HepG2 (cell line): ENCODE measurements at regions not wholly inside any gene's neighbourhood (a gene's known extent, or its start where the extent isn't known, plus 50 kb on each side); places are given as distances from the start of the nearest gene placed in this dataset.

Experiments used
- ATAC-seq: fragments of 200-7000 bp; cut with Tn5 transposase; 3 replicates; pipeline ENCODE4 v1.9.1; 2020; ENCODE audit warnings: mild to moderate bottlenecking, moderate library complexity
- BruUV-seq: library from RNA; stranded (reverse); fragments of 400-500 nt; replicated peaks from 2 replicates; lab custom pipeline; 2021; lab: Mats Ljungman, UMichigan
- CTCF ChIA-PET: fragments of 300-600 bp; formaldehyde crosslinking; extraction: SDS; loops from one replicate; lab custom pipeline; 2021; ENCODE audit warnings: low total read pairs, inconsistent platforms, low intra/inter-chr PET ratio; lab: Yijun Ruan, JAX
- POLR2A ChIA-PET: fragments of 350-600 bp; sonication (Branson Sonifier 250); formaldehyde crosslinking; loops from one replicate; lab custom pipeline; 2020; ENCODE audit warnings: antibody characterized with exemption, inconsistent platforms; lab: Yijun Ruan, JAX
- DNase-seq: peaks from one replicate; pipeline ENCODE4 v3.0.0-alpha.2; 2015; ENCODE audit warnings: low spot score
- FAIRE-seq: peaks from 3 replicates; lab custom pipeline; 2011; peaks lifted over from hg19 to GRCh38; lab: Jason Lieb, UNC
- H2AFZ ChIP-seq: one replicate; pipeline ENCODE4 v1.6.1; 2011; ENCODE audit warnings: low read length, inconsistent platforms
- H3K27ac ChIP-seq: fragments of 300-600 bp; 3 replicates; pipeline ENCODE4 v1.8.0; 2011; ENCODE audit warnings: mixed run types, mild to moderate bottlenecking, mixed read lengths, low read length, inconsistent platforms; ENCODE audit not compliant: insufficient read depth; ENCODE audit errors: extremely low read length
- H3K27me3 ChIP-seq, 2 experiments: fragments of 200-600 bp in 1 of 2; 2 replicates in 1 of 2; 3 replicates in 1 of 2; pipeline versions ENCODE4 v1.6.0 to v1.8.0; 2011; ENCODE audit warnings: low read length in 2 of 2, mild to moderate bottlenecking in 2 of 2, moderate library complexity in 2 of 2, inconsistent platforms in 1 of 2; ENCODE audit not compliant: insufficient read depth in 2 of 2, control insufficient read depth in 1 of 2
- H3K36me3 ChIP-seq, 2 experiments: fragments of 200-600 bp in 1 of 2; replicated peaks in 1 of 2; 2 replicates in 1 of 2; 3 replicates in 1 of 2; pipeline versions ENCODE4 v1.5.1 to v1.8.0; 2011; ENCODE audit warnings: low read length in 2 of 2, inconsistent platforms in 1 of 2; ENCODE audit not compliant: insufficient read depth in 2 of 2, control insufficient read depth in 1 of 2
- H3K4me1 ChIP-seq: 2 replicates; pipeline ENCODE4 v1.5.1; 2012; ENCODE audit warnings: low read length, inconsistent platforms; ENCODE audit not compliant: insufficient read depth
- H3K4me2 ChIP-seq: 2 replicates; pipeline ENCODE4 v1.6.0; 2011; ENCODE audit warnings: low read depth, low read length, inconsistent platforms
- H3K4me3 ChIP-seq, 3 experiments: fragments of 200-600 bp in 1 of 3; sonication (generic), shearing (Covaris generic) in 1 of 3; replicated peaks in 1 of 3; 2 replicates each; pipeline ENCODE4 v1.5.1; 2011 to 2016; ENCODE audit warnings: low read length in 3 of 3, inconsistent platforms in 2 of 3, low read depth in 2 of 3, mild to moderate bottlenecking in 2 of 3, control low read depth in 1 of 3, mixed read lengths in 1 of 3; ENCODE audit not compliant: insufficient read depth in 1 of 3
- H3K79me2 ChIP-seq: one replicate; pipeline ENCODE4 v1.6.1; 2011; ENCODE audit warnings: low read length, inconsistent platforms; ENCODE audit not compliant: insufficient read depth
- H3K9ac ChIP-seq: 2 replicates; pipeline ENCODE4 v1.6.0; 2011; ENCODE audit warnings: mild to moderate bottlenecking, low read depth, low read length, inconsistent platforms; ENCODE audit not compliant: insufficient read depth
- H3K9me3 ChIP-seq: 2 replicates; pipeline ENCODE4 v1.5.1; 2012; ENCODE audit warnings: mild to moderate bottlenecking, low read length
- H4K20me1 ChIP-seq: 2 replicates; pipeline ENCODE4 v1.6.0; 2011; ENCODE audit warnings: inconsistent platforms, mild to moderate bottlenecking, low read length, moderate library complexity; ENCODE audit not compliant: insufficient read depth
- DPF2 ChIP-seq: sonication (generic); formaldehyde crosslinking; IDR thresholded peaks from 2 replicates; pipeline ENCODE4 v1.4.0; 2020; ENCODE audit warnings: mild to moderate bottlenecking, low read depth, missing genetic modification reagents, borderline replicate concordance
- MAFF ChIP-seq: IDR thresholded peaks from 2 replicates; pipeline ENCODE4 v1.6.1; 2011; ENCODE audit warnings: low read depth, low read length, improper control_type of control experiment
- MAFK ChIP-seq, 2 experiments: IDR thresholded peaks in 1 of 2; conservative IDR thresholded peaks in 1 of 2; 2 replicates each; pipeline ENCODE4 v1.6.1; 2011; ENCODE audit warnings: improper control_type of control experiment in 2 of 2, low read length in 2 of 2
- PTBP1 ChIP-seq: fragments of 200-400 bp; formaldehyde crosslinking; IDR thresholded peaks from 2 replicates; pipeline ENCODE4 v1.6.1; 2018; ENCODE audit warnings: low read length, low read depth; ENCODE audit not compliant: poor library complexity, severe bottlenecking
- RAD51 ChIP-seq: fragments of 450-650 bp; IDR thresholded peaks from 2 replicates; pipeline ENCODE4 v1.6.1; 2016; ENCODE audit warnings: borderline replicate concordance
- ZNF256 ChIP-seq: sonication (generic); formaldehyde crosslinking; conservative IDR thresholded peaks from 2 replicates; pipeline ENCODE4 v1.4.0; 2020; ENCODE audit warnings: missing genetic modification reagents
- ZNF354B ChIP-seq: sonication (generic); formaldehyde crosslinking; IDR thresholded peaks from 2 replicates; pipeline ENCODE4 v1.8.0; 2022; ENCODE audit warnings: mild to moderate bottlenecking, missing genetic modification reagents
- ZNF558 ChIP-seq: sonication (generic); formaldehyde crosslinking; IDR thresholded peaks from 2 replicates; pipeline ENCODE4 v1.9.0; 2022; ENCODE audit warnings: mild to moderate bottlenecking, missing genetic modification reagents, borderline replicate concordance
- ZNF607 ChIP-seq: sonication (generic); formaldehyde crosslinking; IDR thresholded peaks from 2 replicates; pipeline ENCODE4 v1.5.1; 2020; ENCODE audit warnings: missing genetic modification reagents, mild to moderate bottlenecking, borderline replicate concordance
- WGBS: methylation state at CpG from one replicate; pipeline ENCODE4 v1.1.6; 2017; ENCODE audit warnings: low lambda C conversion rate; 5-methylcytosine and 5-hydroxymethylcytosine counted together
- in situ Hi-C: cut with HindIII; loops from 2 replicates; pipeline ENCODE4 v1.10.0; 2017; ENCODE audit warnings: low pct_unique_long_range_greater_than_20kb; ENCODE audit not compliant: extremely low pct_ligation_motif_present
- intact Hi-C: fragments of 100-400 bp; cut with micrococcal nuclease; formaldehyde crosslinking; loops from one replicate; pipeline ENCODE4 v1.10.0; 2022; ENCODE audit not compliant: unreplicated experiment
- TF ChIP-seq, protein P1 (sequence below): sonication (generic); formaldehyde crosslinking; IDR thresholded peaks from 2 replicates; pipeline ENCODE4 v1.5.0; 2020; ENCODE audit warnings: mild to moderate bottlenecking, missing genetic modification reagents, moderate library complexity

DNA sequence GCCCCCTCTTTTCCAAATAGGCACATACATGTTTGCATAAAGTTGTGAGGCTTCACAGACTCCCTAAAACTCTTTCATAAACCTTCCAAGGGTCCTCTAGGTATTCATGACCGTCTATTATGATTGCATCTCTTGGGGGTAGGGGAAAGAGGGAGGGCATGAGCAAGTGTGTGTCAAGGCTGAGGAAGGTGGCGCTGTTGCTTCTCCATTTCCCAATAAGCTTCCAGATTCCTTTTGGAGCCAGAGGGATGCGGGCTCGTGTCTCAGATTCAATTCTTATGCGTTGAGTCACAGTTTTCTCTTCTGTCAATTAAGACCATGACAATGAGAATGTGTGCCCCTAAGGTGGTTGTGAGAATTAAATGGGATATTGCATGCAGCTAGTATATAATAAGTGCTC is 51.0 kb upstream of the CYP2A7 start:
- H3K9ac ChIP-seq = no peak overlapping the region
- intact Hi-C loops = no loop called here
- no peak for TF ChIP-seq RAD51
- TF ChIP-seq, protein P1, sequence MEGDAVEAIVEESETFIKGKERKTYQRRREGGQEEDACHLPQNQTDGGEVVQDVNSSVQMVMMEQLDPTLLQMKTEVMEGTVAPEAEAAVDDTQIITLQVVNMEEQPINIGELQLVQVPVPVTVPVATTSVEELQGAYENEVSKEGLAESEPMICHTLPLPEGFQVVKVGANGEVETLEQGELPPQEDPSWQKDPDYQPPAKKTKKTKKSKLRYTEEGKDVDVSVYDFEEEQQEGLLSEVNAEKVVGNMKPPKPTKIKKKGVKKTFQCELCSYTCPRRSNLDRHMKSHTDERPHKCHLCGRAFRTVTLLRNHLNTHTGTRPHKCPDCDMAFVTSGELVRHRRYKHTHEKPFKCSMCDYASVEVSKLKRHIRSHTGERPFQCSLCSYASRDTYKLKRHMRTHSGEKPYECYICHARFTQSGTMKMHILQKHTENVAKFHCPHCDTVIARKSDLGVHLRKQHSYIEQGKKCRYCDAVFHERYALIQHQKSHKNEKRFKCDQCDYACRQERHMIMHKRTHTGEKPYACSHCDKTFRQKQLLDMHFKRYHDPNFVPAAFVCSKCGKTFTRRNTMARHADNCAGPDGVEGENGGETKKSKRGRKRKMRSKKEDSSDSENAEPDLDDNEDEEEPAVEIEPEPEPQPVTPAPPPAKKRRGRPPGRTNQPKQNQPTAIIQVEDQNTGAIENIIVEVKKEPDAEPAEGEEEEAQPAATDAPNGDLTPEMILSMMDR (CRISPR knock-in tag) = 0 out of 2 replicates have a peak, but pooled peaks have one; percentile 15
- TF ChIP-seq, all 625 proteins: peak for 1
- Histone ChIP-seq H4K20me1 (no peaks in the 10 kb centered on the region), H2AFZ (no peak overlapping the region), H3K27me3 (peaks cover 0 to 33% of the 10 kb centered on the region in 2 experiments; a peak in 3 of 5 replicates), H3K9me3 (no peaks in the 10 kb centered on the region), H3K4me1 (no peaks in the 10 kb centered on the region), H3K36me3 (no peaks in the 10 kb centered on the region), H3K4me2 (no peak overlapping the region), H3K4me3 (no peak overlapping the region), H3K27ac (no peak overlapping the region), H3K79me2 (no peaks in the 10 kb centered on the region)
- 25% methylated on average over 5 of the region's 5 CpGs for WGBS
- ChIA-PET CTCF (no interaction called here), POLR2A (no interaction called here)
- in situ Hi-C loops = no loop called here
- no TSS peak for BruUV-seq
- ATAC-seq = no peak
- DNase-seq = no peak
- peak; percentile 54 for FAIRE-seq

DNA sequence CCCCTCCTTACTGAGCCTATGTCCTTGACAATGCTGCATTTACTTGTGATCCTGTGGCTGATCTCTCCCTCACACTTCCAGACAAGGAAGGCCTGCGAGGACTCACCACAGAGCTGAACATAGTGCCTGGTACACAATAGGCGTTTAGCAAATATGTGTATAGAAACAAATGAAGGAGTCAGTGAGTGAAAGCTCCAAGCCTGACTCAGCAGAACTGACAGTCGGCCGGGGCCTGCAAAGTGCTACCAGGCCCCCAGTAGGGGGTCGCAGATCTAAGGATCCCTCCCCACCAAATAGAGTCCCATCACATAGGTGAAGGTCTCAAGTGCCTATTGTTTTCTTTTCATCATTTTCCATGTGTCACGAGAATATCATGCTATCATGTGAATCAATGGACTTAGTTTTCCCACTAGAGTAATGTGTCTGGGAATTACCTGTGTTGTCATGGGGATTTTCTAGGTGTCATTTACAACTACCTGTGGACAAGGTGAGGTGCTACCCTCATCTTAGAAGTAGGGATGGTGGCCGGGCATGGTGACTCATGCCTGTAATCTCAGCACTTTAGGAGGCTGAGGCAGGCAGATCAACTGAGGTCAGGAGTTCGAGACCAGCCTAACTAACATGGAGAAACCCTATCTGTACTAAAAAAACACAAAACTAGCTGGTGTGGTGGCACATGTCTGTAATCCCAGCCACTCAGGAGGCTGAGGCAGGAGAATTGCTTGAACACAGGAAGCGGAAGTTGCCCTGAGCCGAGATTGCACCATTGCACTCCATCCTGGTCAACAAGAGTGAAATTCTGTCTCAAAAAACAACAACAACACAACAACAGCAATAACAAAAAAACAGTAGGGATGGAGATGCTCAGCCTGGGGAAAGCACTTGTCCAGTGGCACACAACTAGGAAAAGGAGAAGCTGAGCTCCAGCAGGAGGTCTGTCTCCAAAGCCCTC is 50.3 kb upstream of the CYP2A7 start:
- Histone ChIP-seq H3K36me3 (no peaks in the 10 kb centered on the region), H3K9me3 (no peaks in the 10 kb centered on the region), H2AFZ (no peak overlapping the region), H4K20me1 (no peaks in the 10 kb centered on the region), H3K9ac (no peak overlapping the region), H3K27ac (no peak overlapping the region), H3K4me2 (no peak overlapping the region), H3K4me3 (no peak overlapping the region), H3K79me2 (no peaks in the 10 kb centered on the region), H3K27me3 (peaks cover 0 to 30% of the 10 kb centered on the region in 2 experiments; a peak in 3 of 5 replicates), H3K4me1 (no peaks in the 10 kb centered on the region)
- FAIRE-seq (no peak), DNase-seq (no peak), ATAC-seq (no peak)
- intact Hi-C loops = no loop called here
- in situ Hi-C loops = no loop called here
- 27% methylated on average over 9 of the region's 10 CpGs for WGBS
- ChIA-PET CTCF (no interaction called here), POLR2A (no interaction called here)
- BruUV-seq = no TSS peak
- TF ChIP-seq ZNF354B (no peak), MAFK (conservative IDR thresholded peaks at IDR 0.05 in 1 of 2, IDR thresholded peaks at IDR 0.05 in 1 of 2; ENCODE audit: low read length in 2 of 2) (peak; percentile 18 to 69; a peak in 2 of 4 replicates), PTBP1 (no peak), DPF2 (no peak), ZNF558 (CRISPR knock-in tag) (no peak), ZNF256 (no peak), MAFF (peak; percentile 49), ZNF607 (no peak)
